ENCODE measurements at regions not wholly inside any gene's neighbourhood (a gene's known extent, or its start where the extent isn't known, plus 50 kb on each side); places are given as distances from the start of the nearest gene placed in this dataset.

- DNase-seq (ENCODE audit: low spot score in 2 of 2): no peak
- H3K9me3 ChIP-seq: no peaks in the 10 kb centered on the region
- TF ChIP-seq CTCF (IDR thresholded peaks at IDR 0.05) (no peak), POLR2A (IDR thresholded peaks at IDR 0.05) (no peak), EP300 (IDR thresholded peaks at IDR 0.05) (no peak)
- no peaks in the 10 kb centered on the region for H3K4me1 ChIP-seq
- H3K27me3 ChIP-seq: no peaks in the 10 kb centered on the region
- H3K27ac ChIP-seq: no peak overlapping the region
- H3K36me3 ChIP-seq: no peaks in the 10 kb centered on the region
- no peak overlapping the region for H3K4me3 ChIP-seq
- 72% methylated on average over 4 of the region's 4 CpGs for whole genome bisulfite sequencing, 2 donors
Observed at GRCh38 chr2:104584393-104584792, 269.5 kb upstream of the POU3F3 start.

GRCh38 chr2:104595576-104595975, 258.3 kb upstream of the POU3F3 start:
- no peak for TF ChIP-seq POLR2A (IDR thresholded peaks at IDR 0.05)
- H3K27ac ChIP-seq: no peak overlapping the region
- 92 to 96% methylated on average over 3 of the region's 3 CpGs for WGBS, 2 donors

GRCh38 chr2:104597942-104598341, 256.0 kb upstream of the POU3F3 start:
- Histone ChIP-seq H3K27ac (no peak overlapping the region), H3K9me3 (peaks cover 0 to 12% (median 0%) of the 10 kb centered on the region in 4 donors), H3K4me1 (no peaks in the 10 kb centered on the region), H3K27me3 (no peaks in the 10 kb centered on the region), H3K36me3 (no peaks in the 10 kb centered on the region), H3K4me3 (no peak overlapping the region)
- no peak for TF ChIP-seq EP300 (IDR thresholded peaks at IDR 0.05)
- no peak for TF ChIP-seq POLR2A (IDR thresholded peaks at IDR 0.05)
- no peak for TF ChIP-seq CTCF (IDR thresholded peaks at IDR 0.05)
- 88 to 89% methylated on average over 2 of the region's 2 CpGs for WGBS, 2 donors
- no peak for DNase-seq (ENCODE audit: low spot score in 2 of 2)

More at GRCh38 chr2:104595576-104595975, 258.3 kb upstream of the POU3F3 start:
- Histone ChIP-seq H3K4me1 (no peaks in the 10 kb centered on the region), H3K27me3 (no peaks in the 10 kb centered on the region), H3K9me3 (peaks cover 0 to 28% (median 0%) of the 10 kb centered on the region in 4 donors), H3K36me3 (no peaks in the 10 kb centered on the region), H3K4me3 (no peak overlapping the region)
- DNase-seq (ENCODE audit: low spot score in 2 of 2): no peak

- H3K36me3 ChIP-seq: no peaks in the 10 kb centered on the region
- WGBS, 2 donors: 69 to 84% methylated on average over 6 of the region's 6 CpGs
- no peak overlapping the region for H3K4me3 ChIP-seq
- H3K4me1 ChIP-seq: no peaks in the 10 kb centered on the region
- H3K9me3 ChIP-seq: peaks cover 0 to 12% (median 0%) of the 10 kb centered on the region in 4 donors
- DNase-seq (ENCODE audit: low spot score in 2 of 2): no peak
- H3K27ac ChIP-seq: no peak overlapping the region
- TF ChIP-seq EP300 (IDR thresholded peaks at IDR 0.05) (no peak), POLR2A (IDR thresholded peaks at IDR 0.05) (no peak), CTCF (IDR thresholded peaks at IDR 0.05) (no peak)
- no peaks in the 10 kb centered on the region for H3K27me3 ChIP-seq
Observed at GRCh38 chr2:104598636-104599035, 255.3 kb upstream of the POU3F3 start.

- Histone ChIP-seq H3K27ac (no peak overlapping the region), H3K27me3 (no peaks in the 10 kb centered on the region), H3K9me3 (peaks cover 0 to 23% (median 0%) of the 10 kb centered on the region in 4 donors), H3K4me1 (no peaks in the 10 kb centered on the region), H3K4me3 (no peak overlapping the region), H3K36me3 (no peaks in the 10 kb centered on the region)
- no peak for DNase-seq (ENCODE audit: low spot score in 2 of 2)
- TF ChIP-seq CTCF (IDR thresholded peaks at IDR 0.05) (no peak), EP300 (IDR thresholded peaks at IDR 0.05) (no peak), POLR2A (IDR thresholded peaks at IDR 0.05) (no peak)
- WGBS, 2 donors: 69 to 72% methylated on average over 2 of the region's 2 CpGs
Observed at GRCh38 chr2:104599787-104600510, 254.0 kb upstream of the POU3F3 start.
